NB4 (cell line): ENCODE measurements at regions not wholly inside any gene's neighbourhood (a gene's known extent, or its start where the extent isn't known, plus 50 kb on each side); places are given as distances from the start of the nearest gene placed in this dataset.

Experiments used
- DNase-seq: peaks from one replicate; pipeline ENCODE4 v3.0.0; 2010; ENCODE audit warnings: low read depth
- H3K4me3 ChIP-seq: one replicate; pipeline ENCODE4 v1.5.1; 2011; ENCODE audit warnings: mild to moderate bottlenecking, low read depth, low read length, moderate library complexity
- CTCF ChIP-seq: IDR thresholded peaks from one replicate; pipeline ENCODE4 v1.5.1; 2012; ENCODE audit warnings: low read depth, low read length
- MAX ChIP-seq: IDR thresholded peaks from 2 replicates; pipeline ENCODE4 v1.6.1; 2011; ENCODE audit warnings: low read depth, low read length
- MYC ChIP-seq: IDR thresholded peaks from 2 replicates; pipeline ENCODE4 v1.6.1; 2011; ENCODE audit warnings: low read depth, low read length
- POLR2A ChIP-seq: IDR thresholded peaks from 2 replicates; pipeline ENCODE4 v1.6.1; 2011; ENCODE audit warnings: mild to moderate bottlenecking; ENCODE audit not compliant: insufficient read length; ENCODE audit errors: extremely low read depth

- no peak overlapping the region for H3K4me3 ChIP-seq
- TF ChIP-seq POLR2A, result no peak
- no peak for TF ChIP-seq CTCF
- TF ChIP-seq MYC, result no peak
- no peak for TF ChIP-seq MAX
- DNase-seq, result no peak
Observed at GRCh38 chr16:48817032-48817431, 207.1 kb upstream of the N4BP1 start.

- DNase-seq, result no peak
- TF ChIP-seq MYC, result no peak
- H3K4me3 ChIP-seq, result no peak overlapping the region
Observed at GRCh38 chr16:48816393-48816792, 206.4 kb upstream of the N4BP1 start.

GRCh38 chr16:48814994-48815393 lies 205.0 kb upstream of the N4BP1 start:
- TF ChIP-seq MYC, result no peak
- TF ChIP-seq POLR2A, result no peak
- no peak for TF ChIP-seq CTCF
- no peak for TF ChIP-seq MAX
- DNase-seq, result no peak

GRCh38 chr16:48813485-48813884 lies 203.5 kb upstream of the N4BP1 start:
- TF ChIP-seq MYC, result no peak
- TF ChIP-seq POLR2A, result no peak
- no peak for TF ChIP-seq CTCF
- TF ChIP-seq MAX, result no peak
- H3K4me3 ChIP-seq, result no peak overlapping the region
- no peak for DNase-seq

More at GRCh38 chr16:48814994-48815393, 205.0 kb upstream of the N4BP1 start:
- no peak overlapping the region for H3K4me3 ChIP-seq

GRCh38 chr16:48812856-48813255 lies 202.9 kb upstream of the N4BP1 start:
- no peak for TF ChIP-seq MYC
- TF ChIP-seq CTCF, result no peak
- no peak for TF ChIP-seq MAX
- TF ChIP-seq POLR2A, result no peak

GRCh38 chr16:48811478-48811877 lies 201.5 kb upstream of the N4BP1 start:
- H3K4me3 ChIP-seq, result no peak overlapping the region
- TF ChIP-seq MYC, result no peak
- no peak for TF ChIP-seq POLR2A
- TF ChIP-seq CTCF, result no peak
- TF ChIP-seq MAX, result no peak
- DNase-seq, result no peak

More at GRCh38 chr16:48812856-48813255, 202.9 kb upstream of the N4BP1 start:
- no peak for DNase-seq
- no peak overlapping the region for H3K4me3 ChIP-seq
